ENCODE measurements at regions not wholly inside any gene's neighbourhood (a gene's known extent, or its start where the extent isn't known, plus 50 kb on each side); places are given as distances from the start of the nearest gene placed in this dataset.

DNA sequence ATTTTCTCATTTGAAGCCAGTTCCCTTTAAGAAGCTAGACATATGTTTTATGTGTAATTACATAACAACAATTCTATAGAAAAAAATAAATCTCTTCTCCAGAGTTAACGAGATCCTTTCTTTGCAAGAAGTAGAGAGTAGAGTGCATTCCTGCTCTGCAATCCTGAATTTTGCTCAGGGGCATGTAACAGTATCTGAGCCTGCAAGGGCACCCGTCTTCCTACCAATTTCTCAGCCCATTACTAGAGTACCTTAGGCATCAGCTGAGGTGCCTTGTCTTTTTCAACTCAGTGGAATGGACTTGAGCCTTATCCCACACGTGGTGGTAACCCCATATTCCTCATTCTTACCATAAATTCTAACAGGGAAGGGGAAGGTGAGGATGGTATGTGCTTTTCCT lies 205.9 kb downstream of the IKZF2 start:
- no peak for DNase-seq (ENCODE audit: low spot score, unreplicated experiment)
- Mint-ChIP-seq H3K27me3 (no peaks in the 10 kb centered on the region), H3K9me3 (ENCODE audit: low read depth) (no peaks in the 10 kb centered on the region), H3K36me3 (ENCODE audit: insufficient read depth) (no peaks in the 10 kb centered on the region), H3K4me3 (ENCODE audit: low read depth) (no peak overlapping the region), H3K4me1 (ENCODE audit: low read depth) (peaks cover 18% of the 10 kb centered on the region), H3K27ac (no peak overlapping the region)
- TF ChIP-seq CTCF (IDR thresholded peaks at IDR 0.05; ENCODE audit: unreplicated experiment), result no peak

GRCh38 chr2:212943351-212943750 lies 208.1 kb downstream of the IKZF2 start:
- Mint-ChIP-seq H3K4me1 (ENCODE audit: low read depth) (peaks cover 31% of the 10 kb centered on the region), H3K9me3 (ENCODE audit: low read depth) (no peaks in the 10 kb centered on the region), H3K27me3 (no peaks in the 10 kb centered on the region), H3K27ac (no peak overlapping the region), H3K36me3 (ENCODE audit: insufficient read depth) (no peaks in the 10 kb centered on the region), H3K4me3 (ENCODE audit: low read depth) (no peak overlapping the region)
- no peak for TF ChIP-seq CTCF (IDR thresholded peaks at IDR 0.05; ENCODE audit: unreplicated experiment)
- DNase-seq (ENCODE audit: low spot score, unreplicated experiment), result no peak

DNA sequence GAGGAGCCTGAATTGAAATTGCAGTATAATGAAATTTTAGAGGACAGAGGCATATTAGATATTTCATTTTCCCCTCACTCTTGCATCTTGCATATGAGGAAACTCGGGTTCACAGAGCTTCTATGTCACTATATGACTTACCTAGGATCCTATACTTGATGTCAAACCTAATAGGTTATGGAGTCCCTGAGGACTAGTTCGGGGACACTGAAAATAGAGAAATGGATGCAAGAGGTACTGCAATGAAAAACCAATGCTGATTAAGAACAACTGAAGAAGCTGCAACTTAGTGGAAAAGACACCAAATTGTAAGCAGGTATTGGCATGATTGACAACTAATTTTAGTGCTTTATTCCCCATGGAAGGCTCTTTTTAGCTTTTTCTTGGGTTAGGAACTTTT lies 210.1 kb downstream of the IKZF2 start:
- peak; percentile 9 for TF ChIP-seq CTCF (IDR thresholded peaks at IDR 0.05; ENCODE audit: unreplicated experiment)
- DNase-seq (ENCODE audit: low spot score, unreplicated experiment), result no peak
- no peaks in the 10 kb centered on the region for H3K36me3 Mint-ChIP-seq (ENCODE audit: insufficient read depth)
- peaks cover 31% of the 10 kb centered on the region for H3K4me1 Mint-ChIP-seq (ENCODE audit: low read depth)
- H3K9me3 Mint-ChIP-seq (ENCODE audit: low read depth), result no peaks in the 10 kb centered on the region
- peak overlapping the region; percentile 91 for H3K27ac Mint-ChIP-seq
- no peaks in the 10 kb centered on the region for H3K27me3 Mint-ChIP-seq
- no peak overlapping the region for H3K4me3 Mint-ChIP-seq (ENCODE audit: low read depth)

- Mint-ChIP-seq H3K27me3 (no peaks in the 10 kb centered on the region), H3K9me3 (ENCODE audit: low read depth) (no peaks in the 10 kb centered on the region), H3K4me1 (ENCODE audit: low read depth) (peaks cover 27% of the 10 kb centered on the region), H3K27ac (peak overlapping the region; percentile 91), H3K4me3 (ENCODE audit: low read depth) (peak overlapping the region; percentile 22), H3K36me3 (ENCODE audit: insufficient read depth) (no peaks in the 10 kb centered on the region)
- no peak for DNase-seq (ENCODE audit: low spot score, unreplicated experiment)
- no peak for TF ChIP-seq CTCF (IDR thresholded peaks at IDR 0.05; ENCODE audit: unreplicated experiment)
These were observed 210.6 kb downstream of the IKZF2 start for GRCh38 chr2:212940816-212941215.

GRCh38 chr2:212939777-212940531 lies 211.5 kb downstream of the IKZF2 start:
- H3K27ac Mint-ChIP-seq, result peak overlapping the region; percentile 91
- H3K4me1 Mint-ChIP-seq (ENCODE audit: low read depth), result peaks cover 24% of the 10 kb centered on the region
- DNase-seq (ENCODE audit: low spot score, unreplicated experiment), result no peak
- H3K27me3 Mint-ChIP-seq, result no peaks in the 10 kb centered on the region
- TF ChIP-seq CTCF (IDR thresholded peaks at IDR 0.05; ENCODE audit: unreplicated experiment), result no peak
- no peaks in the 10 kb centered on the region for H3K36me3 Mint-ChIP-seq (ENCODE audit: insufficient read depth)
- no peak overlapping the region for H3K4me3 Mint-ChIP-seq (ENCODE audit: low read depth)
- no peaks in the 10 kb centered on the region for H3K9me3 Mint-ChIP-seq (ENCODE audit: low read depth)

Data from progenitor cell of endocrine pancreas (in vitro differentiated cells).